HCT116 (cell line): ENCODE measurements at regions not wholly inside any gene's neighbourhood (a gene's known extent, or its start where the extent isn't known, plus 50 kb on each side); places are given as distances from the start of the nearest gene placed in this dataset.
"Not testable (repeated sequence)": the region's sequence is repeated elsewhere in the genome, so short reads cannot be mapped to it uniquely, and the experiment has no call there.

Experiments
- ATAC-seq: fragments of 200-7000 bp; cut with Tn5 transposase; 2 replicates; pipeline ENCODE4 v1.9.1; 2020; ENCODE audit warnings: mild to moderate bottlenecking, moderate library complexity
- BruUV-seq: library from RNA; stranded (reverse); fragments of 400-500 nt; replicated peaks from 2 replicates; lab custom pipeline; 2021; lab: Mats Ljungman, UMichigan
- CTCF ChIA-PET: fragments of 300-600 bp; sonication (Branson Sonifier 250); formaldehyde crosslinking; loops from one replicate; lab custom pipeline; 2021; ENCODE audit warnings: antibody characterized with exemption; lab: Charles Lee
- POLR2A ChIA-PET: fragments of 300-600, 350-600 bp; sonication (Branson Sonifier 250); formaldehyde crosslinking; loops from one replicate; lab custom pipeline; 2021; ENCODE audit warnings: antibody characterized with exemption; lab: Charles Lee
- RAD21 ChIA-PET, 2 experiments: fragments of 300-600 bp; sonication (Branson Sonifier 250); formaldehyde crosslinking; loops; one replicate each; lab custom pipeline; 2023; ENCODE audit warnings: low total read pairs in 2 of 2; ENCODE audit not compliant: uncharacterized antibody in 2 of 2, unreplicated experiment in 2 of 2, low non-redundant PET in 1 of 2; lab: Charles Lee
- DNase-seq: peaks from one replicate; pipeline ENCODE4 v3.0.0-alpha.2; 2010; ENCODE audit warnings: low read depth, low spot score
- H2AFZ ChIP-seq: fragments of 200-600 bp; shearing (Covaris generic), sonication (generic); 2 replicates; pipeline ENCODE4 v1.6.1; 2017; ENCODE audit warnings: low read depth, mixed run types, mixed read lengths, antibody characterized with exemption, low read length; ENCODE audit not compliant: poor library complexity, severe bottlenecking
- H3K27ac ChIP-seq: 2 replicates; pipeline ENCODE4 v1.5.1; 2012; ENCODE audit warnings: low read depth, low read length
- H3K27me3 ChIP-seq: fragments of 200-600 bp; sonication (generic); 2 replicates; pipeline ENCODE4 v1.6.1; 2016; ENCODE audit warnings: mixed run types, low read length, mixed read lengths; ENCODE audit not compliant: insufficient read depth
- H3K36me3 ChIP-seq, 2 experiments: fragments of 200-500 bp in 1 of 2; fragments of 200-600 bp in 1 of 2; sonication (Bioruptor generic) in 1 of 2; sonication (generic) in 1 of 2; 2 replicates each; pipeline versions ENCODE4 v1.5.1 to v1.6.1; 2014 to 2016; ENCODE audit warnings: low read length in 2 of 2, inconsistent platforms in 1 of 2, mixed read lengths in 1 of 2, mixed run types in 1 of 2; ENCODE audit not compliant: insufficient read depth in 2 of 2, control insufficient read depth in 1 of 2
- H3K4me1 ChIP-seq, 2 experiments: fragments of 200-600 bp in 1 of 2; sonication (generic) in 1 of 2; 2 replicates each; pipeline versions ENCODE4 v1.5.1 to v1.6.1; 2012 to 2017; ENCODE audit warnings: low read length in 2 of 2, inconsistent platforms in 1 of 2, mild to moderate bottlenecking in 1 of 2, mixed read lengths in 1 of 2, mixed run types in 1 of 2, moderate library complexity in 1 of 2; ENCODE audit not compliant: insufficient read depth in 2 of 2, control insufficient read depth in 1 of 2
- H3K4me2 ChIP-seq: fragments of 200-600 bp; sonication (generic); 2 replicates; pipeline ENCODE4 v1.6.1; 2017; ENCODE audit warnings: mixed run types, low read length, mixed read lengths
- H3K4me3 ChIP-seq, 2 experiments: fragments of 200-600 bp in 1 of 2; sonication (generic) in 1 of 2; replicated peaks in 1 of 2; 2 replicates each; pipeline ENCODE4 v1.5.1; 2011 to 2016; ENCODE audit warnings: low read length in 2 of 2, control low read depth in 1 of 2, low read depth in 1 of 2, mild to moderate bottlenecking in 1 of 2, mixed read lengths in 1 of 2, mixed run types in 1 of 2
- H3K79me2 ChIP-seq: fragments of 200-600 bp; sonication (generic); 2 replicates; pipeline ENCODE4 v1.6.1; 2017; ENCODE audit warnings: mild to moderate bottlenecking, mixed run types, low read length, moderate library complexity, mixed read lengths; ENCODE audit not compliant: insufficient read depth
- H3K9ac ChIP-seq: fragments of 200-600 bp; sonication (generic); 2 replicates; pipeline ENCODE4 v1.6.1; 2016; ENCODE audit warnings: low read length, mixed read lengths
- H3K9me2 ChIP-seq: fragments of 200-600 bp; sonication (generic), shearing (Covaris generic); 2 replicates; pipeline ENCODE4 v1.6.1; 2017; ENCODE audit warnings: mixed run types, mild to moderate bottlenecking, moderate library complexity; ENCODE audit not compliant: insufficient read depth
- H3K9me3 ChIP-seq, 2 experiments: fragments of 200-500 bp in 1 of 2; fragments of 200-600 bp in 1 of 2; sonication (Bioruptor generic) in 1 of 2; sonication (generic) in 1 of 2; 2 replicates each; pipeline ENCODE4 v1.6.1; 2014 to 2017; ENCODE audit warnings: low read length in 2 of 2, mixed read lengths in 2 of 2, inconsistent platforms in 1 of 2, low read depth in 1 of 2, mild to moderate bottlenecking in 1 of 2, mixed run types in 1 of 2, moderate library complexity in 1 of 2; ENCODE audit not compliant: control insufficient read depth in 1 of 2, insufficient read depth in 1 of 2
- H4K20me1 ChIP-seq: fragments of 200-600 bp; sonication (generic), shearing (Covaris generic); 2 replicates; pipeline ENCODE4 v1.6.1; 2017; ENCODE audit warnings: mixed run types, mild to moderate bottlenecking, moderate library complexity; ENCODE audit not compliant: insufficient read depth
- intact Hi-C: fragments of 100-400 bp; cut with micrococcal nuclease; formaldehyde crosslinking; loops from 2 replicates; pipeline ENCODE4 v1.10.0; 2022

DNA sequence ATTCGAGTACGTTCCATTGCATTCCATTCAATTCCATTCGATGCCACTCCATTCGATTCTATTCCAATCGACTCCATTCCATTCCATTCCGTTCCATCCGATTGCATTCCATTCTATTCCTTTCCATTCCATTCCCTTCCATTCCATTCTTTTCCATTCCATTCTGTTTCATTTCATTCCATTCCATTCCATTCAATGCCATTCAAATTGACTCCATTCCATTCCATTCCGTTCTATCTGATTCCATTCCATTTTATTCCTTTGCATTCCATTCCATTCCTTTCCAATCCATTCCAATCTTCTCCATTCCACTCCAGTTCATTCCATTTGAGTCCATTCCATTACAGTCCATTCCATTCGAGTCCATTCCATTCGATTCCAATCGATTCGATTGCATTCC is 2580.0 kb upstream of the TPTE start:
- H3K27ac ChIP-seq, POLR2A ChIA-PET, H3K4me3 ChIP-seq, RAD21 ChIA-PET, H3K27me3 ChIP-seq, BruUV-seq, CTCF ChIA-PET, H3K9me2 ChIP-seq, H2AFZ ChIP-seq, H3K36me3 ChIP-seq, ATAC-seq, H3K4me1 ChIP-seq, H3K4me2 ChIP-seq, H3K79me2 ChIP-seq, H3K9ac ChIP-seq, intact Hi-C loops, DNase-seq, H4K20me1 ChIP-seq: not testable (repeated sequence)
- peaks cover 96 to 100% of the 10 kb centered on the region in 2 experiments; a peak in 3 of 4 replicates for H3K9me3 ChIP-seq

- CTCF ChIA-PET, H3K9ac ChIP-seq, H3K4me1 ChIP-seq, H3K9me2 ChIP-seq, DNase-seq, H2AFZ ChIP-seq, H3K27ac ChIP-seq, H3K36me3 ChIP-seq, POLR2A ChIA-PET, H3K79me2 ChIP-seq, RAD21 ChIA-PET, H4K20me1 ChIP-seq, H3K4me3 ChIP-seq, ATAC-seq, H3K4me2 ChIP-seq, H3K27me3 ChIP-seq, BruUV-seq, intact Hi-C loops: not testable (repeated sequence)
- peaks cover 96 to 100% of the 10 kb centered on the region in 2 experiments; a peak in 3 of 4 replicates for H3K9me3 ChIP-seq
Observed at GRCh38 chr21:7942219-7942618, 2579.2 kb upstream of the TPTE start.

DNA sequence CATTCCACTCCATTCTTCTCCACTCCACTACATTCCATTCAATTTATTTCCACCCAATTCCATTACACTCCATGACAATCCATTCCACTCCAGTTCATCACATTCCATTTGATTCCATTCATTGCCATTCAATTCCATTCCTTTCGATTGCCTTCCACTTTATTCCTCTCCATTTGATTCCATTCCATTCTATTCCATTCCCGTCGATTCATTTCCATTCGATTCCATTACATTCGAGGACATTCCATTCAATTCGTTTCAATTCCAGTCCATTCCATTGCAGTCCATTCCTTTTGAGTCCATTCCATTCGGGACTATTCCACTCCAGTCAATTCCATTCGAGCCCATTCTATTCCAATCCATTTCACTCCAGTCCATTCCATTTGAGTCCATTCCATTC is 2577.8 kb upstream of the TPTE start:
- H3K9ac ChIP-seq, H3K9me2 ChIP-seq, H2AFZ ChIP-seq, H3K4me2 ChIP-seq, H4K20me1 ChIP-seq, POLR2A ChIA-PET, RAD21 ChIA-PET, BruUV-seq, DNase-seq, ATAC-seq, H3K79me2 ChIP-seq, H3K4me1 ChIP-seq, H3K36me3 ChIP-seq, CTCF ChIA-PET, H3K27ac ChIP-seq, intact Hi-C loops, H3K27me3 ChIP-seq, H3K4me3 ChIP-seq: not testable (repeated sequence)
- peaks cover 95 to 100% of the 10 kb centered on the region in 2 experiments; a peak in 3 of 4 replicates for H3K9me3 ChIP-seq
